ENCODE measurements at regions not wholly inside any gene's neighbourhood (a gene's known extent, or its start where the extent isn't known, plus 50 kb on each side); places are given as distances from the start of the nearest gene placed in this dataset.

- Histone ChIP-seq H3K9me3 (replicated peaks in 1 of 3) (no peaks in the 10 kb centered on the region), H3K36me3 (replicated peaks in 1 of 2) (no peaks in the 10 kb centered on the region), H3K4me3 (no peak overlapping the region), H3K27me3 (no peaks in the 10 kb centered on the region), H3K4me1 (replicated peaks in 1 of 2) (no peaks in the 10 kb centered on the region), H3K27ac (no peak overlapping the region)
- TF ChIP-seq POLR2A (IDR thresholded peaks at IDR 0.05) (no peak), CTCF (IDR thresholded peaks at IDR 0.05) (no peak)
- no peak for DNase-seq
- intact Hi-C loops (cut with DNase I), result loop anchor here in 1 of 2 donors (10.0 kb wide), 1 partner anchor 813 kb away; no protein-coding TSS in a partner anchor
- WGBS, 4 donors, result 81 to 87% (median 85%) methylated on average over 2 of the region's 2 CpGs
These were observed 186.7 kb downstream of the MAT2B start for GRCh38 chr5:163692091-163692490.

- H3K4me1 ChIP-seq (replicated peaks in 1 of 2), result no peaks in the 10 kb centered on the region
- TF ChIP-seq POLR2A (IDR thresholded peaks at IDR 0.05), result no peak
- peak; percentile 19 to 69 (median 54) for TF ChIP-seq CTCF (IDR thresholded peaks at IDR 0.05)
- no peak overlapping the region for H3K4me3 ChIP-seq
- H3K27ac ChIP-seq, result no peak overlapping the region
- peak; percentile 18 to 66 (median 29) for DNase-seq
- intact Hi-C loops (cut with DNase I), result loop anchor here in 1 of 2 donors (10.0 kb wide), 1 partner anchor 809 kb away; no protein-coding TSS in a partner anchor
- H3K27me3 ChIP-seq, result no peaks in the 10 kb centered on the region
- 23 to 29% (median 26%) methylated on average over 10 of the region's 10 CpGs for WGBS, 4 donors
- no peaks in the 10 kb centered on the region for H3K9me3 ChIP-seq (replicated peaks in 1 of 3)
- H3K36me3 ChIP-seq (replicated peaks in 1 of 2), result no peaks in the 10 kb centered on the region
These were observed 190.6 kb downstream of the MAT2B start for GRCh38 chr5:163695830-163696578.

- intact Hi-C loops (cut with DNase I), result loop anchor here in 1 of 2 donors (10.0 kb wide), 1 partner anchor 808 kb away; no protein-coding TSS in a partner anchor
- 19 to 29% (median 23%) methylated on average over 5 of the region's 5 CpGs for WGBS, 4 donors
These were observed 191.1 kb downstream of the MAT2B start for GRCh38 chr5:163696579-163696887.

More at GRCh38 chr5:163696579-163696887, 191.1 kb downstream of the MAT2B start:
- Histone ChIP-seq H3K4me1 (replicated peaks in 1 of 2) (no peaks in the 10 kb centered on the region), H3K4me3 (no peak overlapping the region), H3K9me3 (replicated peaks in 1 of 3) (no peaks in the 10 kb centered on the region), H3K27me3 (no peaks in the 10 kb centered on the region), H3K36me3 (replicated peaks in 1 of 2) (no peaks in the 10 kb centered on the region), H3K27ac (no peak overlapping the region)
- DNase-seq, result no peak
- TF ChIP-seq POLR2A (IDR thresholded peaks at IDR 0.05) (no peak), CTCF (IDR thresholded peaks at IDR 0.05) (no peak)
